Amniotic stem cell (primary cell): ENCODE measurements at regions not wholly inside any gene's neighbourhood (a gene's known extent, or its start where the extent isn't known, plus 50 kb on each side); places are given as distances from the start of the nearest gene placed in this dataset.
"Not testable (repeated sequence)": the region's sequence is repeated elsewhere in the genome, so short reads cannot be mapped to it uniquely, and the experiment has no call there.

ENCODE experiments used
- DNase-seq: peaks from one replicate; lab custom pipeline; 2025; lab: John Stamatoyannopoulos, UW

DNA sequence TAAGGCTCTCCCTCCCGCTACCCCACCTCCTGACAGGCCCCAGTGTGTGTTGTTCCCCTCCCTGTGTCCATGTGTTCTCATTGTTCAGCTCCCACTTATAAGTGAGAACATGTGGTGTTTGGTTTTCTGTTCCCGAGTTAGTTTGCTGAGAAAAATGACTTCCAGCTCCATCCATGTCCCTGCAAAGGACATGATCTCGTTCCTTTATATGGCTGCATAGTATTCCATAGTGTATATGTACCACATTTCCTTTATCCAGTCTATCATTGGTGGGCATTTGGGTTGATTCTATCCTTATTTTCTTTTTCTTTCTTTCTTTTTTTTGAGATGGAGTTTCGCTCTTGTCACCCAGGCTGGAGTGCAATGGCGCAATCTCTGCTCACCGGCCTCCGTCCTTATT lies 57.8 kb upstream of the RASSF3 start:
- DNase-seq, result not testable (repeated sequence)

DNA sequence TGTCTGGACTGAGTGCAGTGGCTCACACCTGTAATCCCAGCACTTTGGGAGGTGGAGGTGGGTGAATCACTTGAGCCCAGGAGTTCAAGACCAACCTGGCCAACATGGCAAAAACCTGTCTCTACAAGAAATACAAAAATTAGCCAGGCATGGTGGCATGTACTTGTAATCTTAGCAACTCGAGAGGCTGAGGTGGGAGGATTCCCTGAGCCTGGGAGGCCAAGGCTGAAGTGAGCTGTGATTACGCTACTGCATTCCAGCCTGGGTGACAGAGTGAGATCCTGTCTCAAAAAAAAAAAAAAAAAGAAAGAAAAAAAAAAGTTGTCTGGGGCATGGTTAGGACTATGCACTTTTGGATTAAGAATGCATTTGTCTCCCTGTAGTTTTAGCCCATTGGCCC lies 56.6 kb upstream of the RASSF3 start:
- not testable (repeated sequence) for DNase-seq

DNA sequence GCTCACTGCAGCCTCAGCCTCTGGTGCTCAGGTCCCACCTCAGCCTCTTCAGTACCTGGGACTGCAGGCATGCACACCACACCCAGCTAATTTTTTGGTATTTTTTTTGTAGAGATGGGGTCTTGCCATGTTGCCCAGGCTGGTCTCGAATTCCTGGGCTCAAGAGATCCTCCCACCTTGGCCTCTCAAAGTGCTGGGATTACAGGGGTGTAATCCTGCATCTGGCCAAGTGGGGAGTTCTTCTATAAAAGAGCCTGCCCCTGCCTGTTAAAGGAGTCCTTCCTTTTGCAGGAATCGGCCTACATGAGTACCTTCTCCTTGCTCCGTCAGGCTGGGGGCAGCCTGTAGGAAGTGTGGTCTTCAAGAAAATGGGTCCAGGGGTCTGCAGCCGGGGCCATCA lies 54.1 kb upstream of the RASSF3 start:
- DNase-seq, result no peak

DNA sequence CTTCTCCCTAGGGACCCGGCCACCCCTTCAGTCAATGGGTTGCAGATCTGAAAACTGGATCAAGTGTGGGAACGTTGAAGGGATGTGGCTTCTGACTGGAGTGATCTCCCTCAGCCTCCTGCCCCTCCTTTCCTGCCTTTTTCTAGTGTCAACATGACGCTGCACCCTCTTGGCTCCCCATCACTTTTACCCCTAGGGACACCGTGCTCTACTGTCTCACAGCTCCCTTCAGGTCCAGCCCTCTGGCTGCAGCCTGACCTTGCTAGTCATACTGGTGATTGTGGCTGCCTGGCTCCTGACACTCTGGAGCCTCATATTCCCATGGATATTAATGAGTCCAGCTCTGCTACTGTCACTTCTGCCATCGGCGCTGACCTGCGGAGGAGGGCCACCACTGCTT lies 51.5 kb upstream of the RASSF3 start:
- no peak for DNase-seq

DNA sequence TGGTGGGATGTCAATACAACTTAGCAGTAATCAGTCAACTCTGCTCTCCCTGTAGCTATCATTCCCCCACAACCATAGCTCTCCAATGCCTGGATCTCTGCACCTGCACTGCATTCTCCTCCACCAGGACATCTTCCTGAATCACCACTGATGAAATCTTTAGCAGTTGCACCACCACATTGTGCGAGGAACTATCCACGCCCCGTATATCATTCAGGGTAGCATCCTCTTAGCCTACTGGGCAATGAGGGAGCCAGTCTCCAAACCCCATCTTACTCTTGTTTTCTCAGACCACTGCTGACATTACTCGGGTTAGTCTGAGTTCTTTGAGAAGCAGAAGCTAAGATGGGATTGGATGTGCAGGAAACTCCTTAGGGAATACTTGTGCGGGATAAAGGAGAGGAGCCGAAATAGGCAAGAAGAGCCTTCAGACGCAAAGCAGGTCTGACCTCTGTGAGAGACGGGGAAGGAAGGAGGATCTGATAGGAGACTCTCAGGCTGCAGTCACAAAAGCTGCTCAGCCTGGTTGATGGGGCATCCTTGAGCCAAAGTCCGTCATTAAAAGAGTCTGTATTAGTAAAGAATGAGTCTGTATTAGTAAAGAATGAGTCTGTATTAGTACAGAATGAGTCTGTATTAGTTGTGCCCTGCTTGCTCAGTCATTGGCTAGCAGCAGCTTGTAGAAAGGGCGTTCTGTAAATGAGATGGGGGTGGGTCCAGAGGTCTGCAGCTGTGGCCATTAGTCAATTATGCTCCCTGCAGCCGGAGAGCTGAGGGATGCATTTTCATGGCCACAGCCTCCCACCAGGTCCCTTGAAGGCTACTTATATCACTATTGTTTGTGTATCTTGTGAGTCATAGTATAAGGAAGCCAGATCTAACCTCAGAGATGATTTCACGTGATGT lies 49.6 kb upstream of the RASSF3 start:
- peak; percentile 77 for DNase-seq
